Activated T-cell treated with anti-CD3 and anti-CD28 coated beads, Interleukin-2, amount 50 U/mL, for 24 hours (primary cell): ENCODE measurements at regions not wholly inside any gene's neighbourhood (a gene's known extent, or its start where the extent isn't known, plus 50 kb on each side); places are given as distances from the start of the nearest gene placed in this dataset.

Experiments used
- DNase-seq: peaks from one replicate; pipeline ENCODE4 v3.0.0-alpha.2; 2020
- H3K27ac Mint-ChIP-seq: 2 replicates; pipeline ENCODE4 v1.8.0; 2020; ENCODE audit warnings: mild to moderate bottlenecking, mixed read lengths
- H3K27me3 Mint-ChIP-seq: 2 replicates; pipeline ENCODE4 v1.8.0; 2020; ENCODE audit warnings: mixed read lengths
- H3K36me3 Mint-ChIP-seq: 2 replicates; pipeline ENCODE4 v1.8.0; 2020; ENCODE audit warnings: low read depth, mixed read lengths
- H3K4me1 Mint-ChIP-seq: 2 replicates; pipeline ENCODE4 v1.8.0; 2020; ENCODE audit warnings: low read depth, mixed read lengths
- H3K4me3 Mint-ChIP-seq: 2 replicates; pipeline ENCODE4 v1.8.0; 2020; ENCODE audit warnings: mild to moderate bottlenecking, moderate library complexity, mixed read lengths
- H3K9me3 Mint-ChIP-seq: 2 replicates; pipeline ENCODE4 v1.8.0; 2020; ENCODE audit warnings: mixed read lengths

DNA sequence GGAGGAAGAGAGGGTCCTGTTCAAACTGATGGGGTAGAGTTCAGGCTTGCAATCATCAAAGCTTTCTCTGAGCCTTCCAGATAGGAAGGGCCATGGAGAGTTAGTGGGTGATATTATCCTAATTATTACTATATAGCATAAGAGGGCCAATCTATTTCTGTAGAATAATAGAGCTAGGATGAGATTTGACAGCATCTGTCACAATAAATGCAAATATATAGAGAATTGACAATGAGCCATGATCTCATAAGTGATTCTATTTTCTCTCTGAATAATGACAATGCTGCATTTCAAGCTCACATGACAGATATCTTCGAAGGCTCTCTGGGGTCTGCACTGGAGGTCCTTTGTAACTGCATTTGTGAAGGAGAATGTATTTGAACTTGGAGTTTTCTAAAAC is 521.9 kb upstream of the CELF4 start:
- Mint-ChIP-seq H3K27ac (no peak overlapping the region), H3K27me3 (no peaks in the 10 kb centered on the region), H3K9me3 (peaks cover 4% of the 10 kb centered on the region), H3K4me3 (no peak overlapping the region), H3K36me3 (no peaks in the 10 kb centered on the region), H3K4me1 (no peaks in the 10 kb centered on the region)
- no peak for DNase-seq

DNA sequence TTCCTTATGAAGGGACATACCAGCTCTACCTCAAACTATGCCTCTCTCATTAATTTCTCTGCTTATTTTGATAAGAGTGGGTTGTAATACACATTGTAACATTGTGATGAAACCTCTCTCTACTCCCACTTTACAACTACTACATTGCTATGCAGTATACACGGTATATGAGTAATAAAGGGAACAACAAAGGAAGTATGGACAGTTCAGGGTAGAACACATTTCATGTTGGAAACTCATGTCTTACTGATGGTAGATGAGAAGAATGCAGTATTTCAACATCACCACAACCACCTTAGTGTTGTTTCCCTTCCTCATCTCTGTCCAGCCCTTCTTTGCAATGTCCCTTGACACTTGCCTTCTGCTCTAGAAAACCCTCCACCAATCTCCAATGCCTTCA is 515.9 kb upstream of the CELF4 start:
- Mint-ChIP-seq H3K27me3 (no peaks in the 10 kb centered on the region), H3K9me3 (no peaks in the 10 kb centered on the region), H3K4me1 (no peaks in the 10 kb centered on the region), H3K27ac (no peak overlapping the region), H3K4me3 (no peak overlapping the region), H3K36me3 (no peaks in the 10 kb centered on the region)
- no peak for DNase-seq

DNA sequence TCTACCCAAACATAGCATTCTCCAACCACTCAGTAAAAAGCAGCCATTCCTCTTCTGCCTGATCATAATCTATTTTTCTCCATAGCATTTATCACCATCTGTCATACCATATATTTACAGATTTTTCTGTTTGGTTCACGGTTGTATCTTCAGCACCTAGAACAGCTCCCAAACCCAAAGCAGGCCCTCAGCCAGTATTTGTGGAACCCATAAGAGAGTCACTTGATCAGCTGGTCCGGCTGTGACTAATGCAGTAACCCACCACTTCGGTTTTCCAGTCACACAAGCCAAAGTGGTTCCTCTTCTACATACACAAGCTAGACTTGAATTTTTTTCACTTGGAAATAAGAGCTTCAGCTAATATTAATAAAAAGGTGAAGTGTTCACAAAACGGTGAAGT is 511.6 kb upstream of the CELF4 start:
- no peaks in the 10 kb centered on the region for H3K27me3 Mint-ChIP-seq
- no peak overlapping the region for H3K4me3 Mint-ChIP-seq
- DNase-seq: no peak
- no peak overlapping the region for H3K27ac Mint-ChIP-seq
- no peaks in the 10 kb centered on the region for H3K4me1 Mint-ChIP-seq
- H3K9me3 Mint-ChIP-seq: peaks cover 9% of the 10 kb centered on the region
- H3K36me3 Mint-ChIP-seq: no peaks in the 10 kb centered on the region

DNA sequence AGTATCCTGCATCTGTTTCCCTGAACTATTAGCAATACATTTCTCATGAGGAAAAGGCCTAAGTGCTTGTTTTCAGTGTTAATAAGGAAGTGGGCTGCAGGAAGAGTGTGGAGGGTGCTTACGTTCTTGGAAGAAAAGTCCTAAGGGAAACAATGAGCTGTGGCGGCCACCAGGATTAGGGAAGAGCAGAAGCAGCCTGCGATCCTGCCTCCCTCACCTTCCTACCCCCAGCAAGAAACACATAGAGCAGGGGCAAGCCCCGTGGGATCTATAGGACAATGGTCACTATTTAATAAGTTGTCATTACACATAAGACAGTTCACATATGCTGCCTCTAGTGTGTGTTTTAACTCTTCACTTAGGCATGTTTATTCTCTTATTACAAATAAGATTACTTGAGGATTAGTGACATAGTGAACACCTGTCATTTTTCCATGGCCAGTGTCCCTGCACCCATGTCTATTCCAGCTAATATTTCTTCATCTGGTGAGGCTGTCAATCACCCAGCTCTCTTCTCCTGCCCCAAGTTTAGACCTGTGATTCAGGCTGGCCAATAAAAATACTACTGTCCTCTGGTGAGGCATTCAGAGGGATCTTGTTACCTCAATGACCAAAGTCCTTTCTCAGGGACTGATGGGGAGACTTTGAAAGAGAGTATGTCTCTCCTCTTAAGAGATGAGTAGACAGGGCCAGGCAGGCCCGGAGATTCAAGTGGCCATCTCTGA is 510.9 kb upstream of the CELF4 start:
- no peaks in the 10 kb centered on the region for H3K4me1 Mint-ChIP-seq
- H3K36me3 Mint-ChIP-seq: no peaks in the 10 kb centered on the region
- H3K27ac Mint-ChIP-seq: no peak overlapping the region
- peaks cover 9% of the 10 kb centered on the region for H3K9me3 Mint-ChIP-seq
- no peaks in the 10 kb centered on the region for H3K27me3 Mint-ChIP-seq
- no peak overlapping the region for H3K4me3 Mint-ChIP-seq
- DNase-seq: no peak

DNA sequence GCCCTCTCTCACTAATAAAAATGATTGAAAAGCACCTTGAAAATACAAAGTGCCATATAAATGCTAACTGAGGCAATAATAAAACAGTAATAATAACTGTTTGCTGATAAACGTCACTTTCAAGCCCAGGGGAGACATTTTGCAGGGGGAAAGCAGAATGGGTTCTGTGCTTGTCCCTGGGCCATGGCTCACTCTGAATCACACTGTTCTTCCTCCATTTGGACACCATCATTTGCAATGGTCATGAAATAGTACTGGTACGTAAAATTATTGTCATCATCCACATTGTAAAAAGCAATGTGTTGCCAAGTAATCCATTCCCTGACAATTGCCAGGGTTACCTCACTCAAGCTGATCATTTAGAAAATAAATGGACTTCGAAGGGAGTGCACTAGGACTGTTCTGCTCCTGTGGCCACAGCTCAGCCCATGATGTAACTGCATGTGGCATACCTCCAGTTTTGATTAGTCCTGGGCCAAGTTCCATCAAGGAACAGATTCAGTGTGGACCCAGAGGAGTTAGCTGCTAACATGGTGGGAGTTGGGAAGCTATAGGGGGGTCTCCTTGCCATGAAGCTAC is 508.8 kb upstream of the CELF4 start:
- Mint-ChIP-seq H3K36me3 (no peaks in the 10 kb centered on the region), H3K4me3 (no peak overlapping the region), H3K27ac (no peak overlapping the region), H3K4me1 (no peaks in the 10 kb centered on the region), H3K9me3 (peaks cover 13% of the 10 kb centered on the region), H3K27me3 (no peaks in the 10 kb centered on the region)
- no peak for DNase-seq

DNA sequence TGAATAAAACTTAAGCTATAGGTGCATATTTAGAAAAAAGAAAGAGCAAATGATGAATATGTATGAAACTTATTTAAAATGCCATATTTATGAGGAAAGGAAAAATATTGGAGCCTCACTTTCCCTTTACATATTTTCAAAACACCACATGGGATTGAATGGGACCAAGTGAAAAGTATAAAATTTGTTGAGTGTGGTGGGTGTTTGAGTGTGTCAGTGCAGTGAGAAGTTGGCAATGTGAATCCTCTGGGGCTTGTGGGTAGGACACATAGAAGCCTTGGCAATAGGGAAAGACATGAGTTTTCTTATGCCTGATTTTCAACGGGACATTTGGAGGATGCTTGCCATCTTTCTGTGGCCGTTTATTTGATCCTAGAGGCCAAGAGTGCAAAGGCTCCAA is 502.2 kb upstream of the CELF4 start:
- Mint-ChIP-seq H3K4me3 (no peak overlapping the region), H3K27me3 (no peaks in the 10 kb centered on the region), H3K4me1 (no peaks in the 10 kb centered on the region), H3K27ac (no peak overlapping the region), H3K9me3 (peaks cover 8% of the 10 kb centered on the region), H3K36me3 (no peaks in the 10 kb centered on the region)
- no peak for DNase-seq

DNA sequence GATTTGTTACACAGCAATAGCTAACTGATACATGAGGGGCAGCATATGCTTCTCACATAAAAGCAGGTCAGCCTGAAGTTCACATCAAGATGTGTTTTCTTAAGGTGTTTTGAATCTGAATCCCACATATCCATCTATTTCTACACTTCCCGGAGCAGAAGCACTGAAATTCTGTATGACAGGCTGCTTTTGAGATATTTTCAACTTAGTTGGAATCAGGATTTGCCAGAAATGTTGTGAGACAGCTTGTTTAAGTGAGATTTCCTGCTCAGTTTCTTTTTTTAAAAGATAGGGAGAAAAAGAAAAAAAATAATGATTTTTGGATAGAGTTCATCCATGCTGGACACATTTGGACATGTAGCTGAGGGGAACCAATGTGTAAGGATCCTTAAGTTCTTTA is 501.5 kb upstream of the CELF4 start:
- Mint-ChIP-seq H3K27ac (no peak overlapping the region), H3K27me3 (no peaks in the 10 kb centered on the region), H3K9me3 (peaks cover 12% of the 10 kb centered on the region), H3K36me3 (no peaks in the 10 kb centered on the region), H3K4me3 (no peak overlapping the region), H3K4me1 (no peaks in the 10 kb centered on the region)
- no peak for DNase-seq

DNA sequence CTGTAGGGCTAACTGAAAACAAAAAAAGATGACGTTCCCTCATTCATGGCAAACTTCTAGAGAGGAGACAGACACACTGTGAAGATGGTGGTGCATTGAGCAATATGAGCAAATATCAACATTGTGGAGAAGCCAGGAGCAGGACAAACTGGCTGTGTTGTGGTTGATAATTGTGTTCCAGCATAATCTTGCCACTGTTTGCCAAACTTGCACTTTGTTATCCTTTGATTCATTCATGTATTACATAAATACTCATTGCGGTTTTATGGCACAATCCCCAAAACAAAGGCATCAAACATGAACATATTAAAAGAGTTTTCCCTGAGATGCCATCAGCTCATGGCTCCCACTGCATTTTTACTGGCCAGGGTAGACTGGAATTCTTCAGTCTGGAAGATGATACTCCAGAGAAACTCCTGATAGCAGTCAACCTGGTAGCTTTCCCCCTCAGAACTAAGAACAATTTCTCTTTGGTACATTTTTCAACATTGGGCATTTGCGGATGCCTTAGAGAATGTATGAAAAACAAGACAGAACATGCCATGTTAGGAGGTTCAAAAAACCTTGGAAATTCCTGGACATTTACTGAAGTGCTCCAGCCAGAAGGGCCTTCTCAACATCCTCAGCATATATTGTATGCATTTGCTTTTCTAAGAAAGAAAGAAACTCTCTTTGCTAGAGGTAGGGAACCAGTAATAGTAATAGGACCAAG is 487.4 kb upstream of the CELF4 start:
- Mint-ChIP-seq H3K9me3 (peaks cover 8% of the 10 kb centered on the region), H3K4me3 (no peak overlapping the region), H3K27me3 (no peaks in the 10 kb centered on the region), H3K36me3 (no peaks in the 10 kb centered on the region), H3K4me1 (no peaks in the 10 kb centered on the region), H3K27ac (no peak overlapping the region)
- no peak for DNase-seq

DNA sequence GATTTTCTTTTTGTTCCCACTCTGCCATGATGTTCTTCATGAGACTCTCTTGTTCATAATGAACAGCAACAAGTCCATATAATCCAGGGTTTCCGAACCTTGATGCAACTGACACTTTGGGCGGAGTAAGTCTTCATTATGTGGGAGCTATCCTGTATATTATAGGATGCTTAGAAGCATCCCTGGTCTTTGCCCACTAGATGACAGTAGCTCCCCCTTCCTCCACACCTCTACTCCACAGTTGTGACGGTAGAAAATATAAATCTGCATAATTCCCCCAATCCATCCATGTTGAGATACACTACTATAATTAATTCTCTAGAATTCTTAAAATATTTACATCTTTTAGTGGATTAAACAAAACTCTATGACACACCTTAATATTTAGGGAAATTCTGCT is 482.2 kb upstream of the CELF4 start:
- no peak overlapping the region for H3K4me3 Mint-ChIP-seq
- H3K9me3 Mint-ChIP-seq: peaks cover 8% of the 10 kb centered on the region
- H3K27me3 Mint-ChIP-seq: no peaks in the 10 kb centered on the region

DNA sequence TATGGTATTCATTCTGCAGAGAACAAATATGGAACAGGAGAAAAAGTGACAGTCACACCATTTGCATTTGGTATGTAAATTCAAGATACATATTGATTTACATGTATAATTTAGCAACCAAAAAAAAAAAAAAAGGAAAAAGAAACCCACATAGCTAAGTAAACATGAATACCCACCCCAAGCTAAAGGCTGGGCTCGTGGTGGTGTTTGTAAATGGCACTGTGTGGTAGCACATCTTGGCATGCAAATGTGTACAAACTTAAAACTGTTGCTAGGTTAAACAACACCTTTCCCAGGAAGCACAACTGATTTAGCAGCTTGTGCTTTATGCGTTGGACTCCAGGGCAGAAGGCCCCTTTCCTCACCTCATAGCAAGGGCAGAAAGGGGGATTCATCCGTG is 481.1 kb upstream of the CELF4 start:
- Mint-ChIP-seq H3K27ac (no peak overlapping the region), H3K4me1 (no peaks in the 10 kb centered on the region), H3K4me3 (no peak overlapping the region), H3K27me3 (no peaks in the 10 kb centered on the region), H3K36me3 (no peaks in the 10 kb centered on the region), H3K9me3 (peaks cover 6% of the 10 kb centered on the region)
- no peak for DNase-seq

More for the DNA sequence above, 482.2 kb upstream of the CELF4 start:
- Mint-ChIP-seq H3K36me3 (no peaks in the 10 kb centered on the region), H3K27ac (no peak overlapping the region), H3K4me1 (no peaks in the 10 kb centered on the region)
- DNase-seq: no peak

DNA sequence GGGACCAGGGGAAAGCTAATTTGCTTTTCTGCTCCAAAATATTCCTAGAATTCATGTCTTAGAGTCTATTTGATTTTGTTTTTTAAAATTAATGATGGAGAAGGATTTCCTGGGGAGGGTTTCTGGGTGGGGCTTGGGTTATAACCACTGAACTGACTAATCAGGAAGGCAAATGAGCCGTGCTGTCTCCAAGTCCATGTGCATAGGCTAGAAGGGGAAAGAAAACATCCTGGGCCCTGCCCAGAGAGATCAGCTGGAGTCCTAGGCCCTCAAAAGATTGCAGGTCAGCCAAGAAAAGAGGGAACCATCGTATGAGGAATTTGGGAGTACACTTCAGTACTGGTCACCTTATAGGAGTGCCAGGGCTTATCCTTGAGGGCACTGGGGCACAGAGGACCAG is 480.2 kb upstream of the CELF4 start:
- H3K4me3 Mint-ChIP-seq: no peak overlapping the region
- peaks cover 5% of the 10 kb centered on the region for H3K9me3 Mint-ChIP-seq
- H3K4me1 Mint-ChIP-seq: no peaks in the 10 kb centered on the region
- no peaks in the 10 kb centered on the region for H3K27me3 Mint-ChIP-seq
- no peak for DNase-seq
- no peaks in the 10 kb centered on the region for H3K36me3 Mint-ChIP-seq
- H3K27ac Mint-ChIP-seq: no peak overlapping the region

DNA sequence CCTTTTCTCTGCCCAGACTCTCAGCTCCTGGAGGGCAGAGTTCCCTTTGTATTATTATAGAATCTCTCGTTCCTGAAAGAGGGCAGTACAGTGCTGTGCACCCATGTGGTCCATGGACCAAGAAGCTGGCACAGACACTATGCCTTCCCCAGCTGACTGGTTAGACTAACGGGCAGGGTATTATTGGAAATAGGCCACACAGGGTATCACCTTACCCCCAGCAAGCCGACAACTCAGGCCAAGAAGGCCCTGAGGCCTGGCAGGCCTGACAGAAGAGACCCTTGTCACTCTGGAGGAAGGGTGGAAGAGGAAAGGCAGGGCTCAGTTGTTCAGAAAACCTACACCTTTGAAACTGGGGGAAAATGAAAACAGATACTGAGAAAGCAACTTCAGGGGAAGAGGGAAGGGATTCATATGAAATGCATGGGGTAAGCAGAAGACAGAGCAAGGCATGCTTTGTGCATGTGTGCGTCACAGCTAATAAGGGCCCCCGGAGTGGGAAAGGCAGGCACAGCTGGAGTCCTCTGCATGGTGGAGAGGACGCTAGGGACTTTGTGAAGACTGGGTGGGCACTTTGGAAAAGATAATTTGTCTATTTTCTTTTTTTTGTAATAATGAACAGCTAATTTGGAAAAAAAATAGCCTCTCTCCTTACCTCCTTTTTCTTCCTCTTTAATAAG is 476.8 kb upstream of the CELF4 start:
- no peaks in the 10 kb centered on the region for H3K36me3 Mint-ChIP-seq
- no peaks in the 10 kb centered on the region for H3K4me1 Mint-ChIP-seq
- H3K9me3 Mint-ChIP-seq: peaks cover 6% of the 10 kb centered on the region
- H3K4me3 Mint-ChIP-seq: no peak overlapping the region
- no peak for DNase-seq
- no peak overlapping the region for H3K27ac Mint-ChIP-seq
- no peaks in the 10 kb centered on the region for H3K27me3 Mint-ChIP-seq

DNA sequence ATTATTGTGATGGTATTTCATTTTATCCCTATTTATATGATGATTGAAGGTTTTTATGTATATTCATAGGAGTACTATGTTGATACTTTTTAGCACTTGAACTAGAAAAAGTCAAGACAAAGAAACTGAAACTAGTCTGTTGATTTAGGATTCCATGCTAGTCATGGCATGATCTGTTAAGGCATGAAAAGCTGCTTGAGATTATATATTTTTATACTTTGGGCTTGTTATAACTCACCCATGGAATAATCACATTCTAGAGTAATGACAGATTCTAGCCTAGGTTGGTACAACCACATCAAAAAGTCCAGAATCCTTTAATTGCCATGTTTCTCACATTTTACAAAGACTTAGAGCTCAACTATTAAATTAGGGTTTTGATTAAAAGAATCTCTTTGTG is 472.6 kb upstream of the CELF4 start:
- Mint-ChIP-seq H3K27ac (no peak overlapping the region), H3K4me3 (no peak overlapping the region), H3K27me3 (no peaks in the 10 kb centered on the region), H3K4me1 (no peaks in the 10 kb centered on the region), H3K36me3 (no peaks in the 10 kb centered on the region), H3K9me3 (peaks cover 4% of the 10 kb centered on the region)
- DNase-seq: no peak

DNA sequence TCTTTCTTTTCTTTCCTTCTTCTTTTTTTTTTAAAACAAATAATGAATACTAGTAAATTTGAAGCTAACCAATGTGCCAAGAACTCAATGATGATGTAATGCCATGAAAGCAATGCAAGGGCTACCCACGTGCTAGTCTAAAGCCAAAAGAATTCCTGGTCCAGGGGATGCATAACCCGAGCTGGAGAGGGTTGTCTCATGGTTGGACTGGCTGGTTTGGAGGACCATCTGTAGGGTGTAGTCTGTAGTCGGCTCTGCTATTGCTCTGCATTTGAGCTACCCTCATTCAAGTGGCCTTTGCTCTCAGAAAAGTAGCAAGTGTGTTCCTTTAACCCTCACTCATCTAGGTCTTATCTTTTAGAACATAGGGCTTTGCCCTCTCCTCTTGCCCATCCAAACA is 469.6 kb upstream of the CELF4 start:
- Mint-ChIP-seq H3K36me3 (no peaks in the 10 kb centered on the region), H3K27ac (no peak overlapping the region), H3K27me3 (no peaks in the 10 kb centered on the region), H3K9me3 (peaks cover 5% of the 10 kb centered on the region), H3K4me1 (no peaks in the 10 kb centered on the region), H3K4me3 (no peak overlapping the region)
- no peak for DNase-seq

DNA sequence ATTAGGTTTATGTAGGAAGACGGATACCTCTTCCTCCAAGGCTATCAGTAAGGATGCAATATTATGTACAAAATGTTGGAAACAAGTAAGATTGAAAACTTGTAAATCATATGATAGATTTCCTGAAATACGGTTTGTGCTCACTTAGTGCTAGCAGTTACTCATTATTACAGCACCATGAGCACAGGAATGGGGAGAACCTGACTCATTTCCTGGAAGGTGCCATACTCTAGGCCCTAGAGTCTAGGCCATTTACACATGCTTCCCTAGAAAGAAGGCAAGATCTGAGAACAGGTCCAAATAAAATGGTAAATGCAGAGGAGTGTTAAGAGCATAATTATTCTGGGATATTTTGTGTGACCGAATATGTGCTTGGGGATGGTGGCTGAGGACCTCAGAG is 467.7 kb upstream of the CELF4 start:
- Mint-ChIP-seq H3K4me3 (no peak overlapping the region), H3K9me3 (peaks cover 5% of the 10 kb centered on the region), H3K36me3 (no peaks in the 10 kb centered on the region), H3K27ac (no peak overlapping the region), H3K4me1 (no peaks in the 10 kb centered on the region), H3K27me3 (no peaks in the 10 kb centered on the region)
- no peak for DNase-seq
